ENCODE measurements at regions not wholly inside any gene's neighbourhood (a gene's known extent, or its start where the extent isn't known, plus 50 kb on each side); places are given as distances from the start of the nearest gene placed in this dataset.

GRCh38 chr11:110838808-110839207 lies 126.6 kb upstream of the ARHGAP20 start:
- TF ChIP-seq POLR2A (IDR thresholded peaks at IDR 0.05) = no peak
- TF ChIP-seq, protein P1, sequence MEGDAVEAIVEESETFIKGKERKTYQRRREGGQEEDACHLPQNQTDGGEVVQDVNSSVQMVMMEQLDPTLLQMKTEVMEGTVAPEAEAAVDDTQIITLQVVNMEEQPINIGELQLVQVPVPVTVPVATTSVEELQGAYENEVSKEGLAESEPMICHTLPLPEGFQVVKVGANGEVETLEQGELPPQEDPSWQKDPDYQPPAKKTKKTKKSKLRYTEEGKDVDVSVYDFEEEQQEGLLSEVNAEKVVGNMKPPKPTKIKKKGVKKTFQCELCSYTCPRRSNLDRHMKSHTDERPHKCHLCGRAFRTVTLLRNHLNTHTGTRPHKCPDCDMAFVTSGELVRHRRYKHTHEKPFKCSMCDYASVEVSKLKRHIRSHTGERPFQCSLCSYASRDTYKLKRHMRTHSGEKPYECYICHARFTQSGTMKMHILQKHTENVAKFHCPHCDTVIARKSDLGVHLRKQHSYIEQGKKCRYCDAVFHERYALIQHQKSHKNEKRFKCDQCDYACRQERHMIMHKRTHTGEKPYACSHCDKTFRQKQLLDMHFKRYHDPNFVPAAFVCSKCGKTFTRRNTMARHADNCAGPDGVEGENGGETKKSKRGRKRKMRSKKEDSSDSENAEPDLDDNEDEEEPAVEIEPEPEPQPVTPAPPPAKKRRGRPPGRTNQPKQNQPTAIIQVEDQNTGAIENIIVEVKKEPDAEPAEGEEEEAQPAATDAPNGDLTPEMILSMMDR (IDR thresholded peaks at IDR 0.05) = no peak

Measured in testis (tissue), 2 donors.